MCF 10A (cell line): ENCODE measurements at regions not wholly inside any gene's neighbourhood (a gene's known extent, or its start where the extent isn't known, plus 50 kb on each side); places are given as distances from the start of the nearest gene placed in this dataset.

ENCODE experiments used
- BruUV-seq: library from RNA; stranded (reverse); fragments of 400-500 nt; replicated peaks from 2 replicates; lab custom pipeline; 2021; lab: Mats Ljungman, UMichigan
- CTCF ChIA-PET: fragments of 300-600 bp; sonication (Branson Sonifier 250); formaldehyde crosslinking; extraction: SDS; loops from one replicate; lab custom pipeline; 2021; ENCODE audit warnings: antibody characterized with exemption, inconsistent platforms; lab: Yijun Ruan, JAX
- POLR2A ChIA-PET: fragments of 300-600, 350-650 bp; sonication (Branson Sonifier 250); formaldehyde crosslinking; extraction: SDS; loops from one replicate; lab custom pipeline; 2020; ENCODE audit warnings: antibody characterized with exemption, inconsistent platforms; lab: Yijun Ruan, JAX
- DNase-seq: peaks from one replicate; pipeline ENCODE4 v3.0.0-alpha.2; 2018; ENCODE audit not compliant: unreplicated experiment
- H3K27ac Mint-ChIP-seq: one replicate; pipeline ENCODE4 v1.8.0; 2022; ENCODE audit warnings: mild to moderate bottlenecking, low read depth, mixed read lengths; ENCODE audit not compliant: unreplicated experiment
- H3K27me3 Mint-ChIP-seq: one replicate; pipeline ENCODE4 v1.8.0; 2022; ENCODE audit warnings: mixed read lengths; ENCODE audit not compliant: insufficient read depth, unreplicated experiment
- H3K36me3 Mint-ChIP-seq: one replicate; pipeline ENCODE4 v1.8.0; 2022; ENCODE audit warnings: mild to moderate bottlenecking, moderate library complexity, mixed read lengths; ENCODE audit not compliant: insufficient read depth, unreplicated experiment
- H3K4me1 Mint-ChIP-seq: one replicate; pipeline ENCODE4 v1.8.0; 2022; ENCODE audit warnings: mixed read lengths; ENCODE audit not compliant: insufficient read depth, unreplicated experiment
- H3K4me3 Mint-ChIP-seq: one replicate; pipeline ENCODE4 v1.8.0; 2022; ENCODE audit warnings: mild to moderate bottlenecking, moderate library complexity, mixed read lengths; ENCODE audit not compliant: unreplicated experiment
- H3K9me3 Mint-ChIP-seq: one replicate; pipeline ENCODE4 v1.8.0; 2022; ENCODE audit warnings: mixed read lengths; ENCODE audit not compliant: unreplicated experiment
- CTCF ChIP-seq: fragments of 200-600 bp; IDR thresholded peaks from one replicate; pipeline ENCODE4 v1.8.0; 2022; ENCODE audit warnings: antibody characterized with exemption, mild to moderate bottlenecking; ENCODE audit not compliant: unreplicated experiment
- intact Hi-C: fragments of 100-400 bp; cut with micrococcal nuclease; formaldehyde crosslinking; loops from 2 replicates; pipeline ENCODE4 v1.14.1; 2022

GRCh38 chr5:101878190-101878589 is 417.9 kb downstream of the SLCO4C1 start:
- BruUV-seq = no TSS peak
- DNase-seq = no peak
- Mint-ChIP-seq H3K9me3 (no peaks in the 10 kb centered on the region), H3K4me1 (peaks cover 5% of the 10 kb centered on the region), H3K4me3 (no peak overlapping the region), H3K36me3 (no peaks in the 10 kb centered on the region), H3K27ac (no peak overlapping the region), H3K27me3 (peaks cover 23% of the 10 kb centered on the region)
- CTCF ChIA-PET = interaction anchor here (0.5 to 0.6 kb wide), 2 partner anchors 237 to 1277 kb away, joined by 3 to 4 read pairs; no protein-coding TSS in a partner anchor
- intact Hi-C loops = no loop called here
- no peak for TF ChIP-seq CTCF
- POLR2A ChIA-PET = no interaction called here

- CTCF ChIA-PET = no interaction called here
- Mint-ChIP-seq H3K36me3 (no peaks in the 10 kb centered on the region), H3K27ac (no peak overlapping the region), H3K4me3 (no peak overlapping the region), H3K27me3 (peaks cover 26% of the 10 kb centered on the region), H3K4me1 (peaks cover 5% of the 10 kb centered on the region), H3K9me3 (no peaks in the 10 kb centered on the region)
- DNase-seq = no peak
- intact Hi-C loops = no loop called here
- no peak for TF ChIP-seq CTCF
- POLR2A ChIA-PET = no interaction called here
- no TSS peak for BruUV-seq
Measured at GRCh38 chr5:101877451-101877850, 418.6 kb downstream of the SLCO4C1 start.

- Mint-ChIP-seq H3K27me3 (no peaks in the 10 kb centered on the region), H3K36me3 (no peaks in the 10 kb centered on the region), H3K9me3 (no peaks in the 10 kb centered on the region), H3K4me3 (no peak overlapping the region), H3K4me1 (no peaks in the 10 kb centered on the region), H3K27ac (no peak overlapping the region)
- ChIA-PET POLR2A (no interaction called here), CTCF (interaction anchor here (0.6 kb wide), 1 partner anchor 132 kb away, joined by 4 read pairs; no protein-coding TSS in a partner anchor)
- DNase-seq = no peak
- intact Hi-C loops = no loop called here
- BruUV-seq = no TSS peak
- TF ChIP-seq CTCF = no peak
Measured at GRCh38 chr5:101866473-101866872, 429.6 kb downstream of the SLCO4C1 start.

GRCh38 chr5:101860563-101860962 is 435.5 kb downstream of the SLCO4C1 start:
- CTCF ChIA-PET = interaction anchor here (0.5 kb wide), 1 partner anchor 29 kb away, joined by 3 read pairs; no protein-coding TSS in a partner anchor
- Mint-ChIP-seq H3K4me1 (no peaks in the 10 kb centered on the region), H3K9me3 (no peaks in the 10 kb centered on the region), H3K27ac (no peak overlapping the region), H3K4me3 (no peak overlapping the region), H3K36me3 (no peaks in the 10 kb centered on the region), H3K27me3 (no peaks in the 10 kb centered on the region)
- no peak for DNase-seq
- intact Hi-C loops = no loop called here
- POLR2A ChIA-PET = no interaction called here
- no peak for TF ChIP-seq CTCF
- no TSS peak for BruUV-seq
